ELR (cell line): ENCODE measurements at regions not wholly inside any gene's neighbourhood (a gene's known extent, or its start where the extent isn't known, plus 50 kb on each side); places are given as distances from the start of the nearest gene placed in this dataset.
"Not testable (repeated sequence)": the region's sequence is repeated elsewhere in the genome, so short reads cannot be mapped to it uniquely, and the experiment has no call there.

Source experiments
- DNase-seq: peaks from one replicate; pipeline ENCODE4 v3.0.0-alpha.2; 2015; ENCODE audit warnings: low read depth

- no peak for DNase-seq
Observed at GRCh38 chr12:69131077-69131476, 108.3 kb upstream of the CPSF6 start.

GRCh38 chr12:69136931-69137613 lies 102.3 kb upstream of the CPSF6 start:
- DNase-seq, result no peak

- DNase-seq, result no peak
Observed at GRCh38 chr12:69141074-69141473, 98.3 kb upstream of the CPSF6 start.

- no peak for DNase-seq
Observed at GRCh38 chr12:69149270-69149669, 90.1 kb upstream of the CPSF6 start.

GRCh38 chr12:69150083-69150795 lies 89.1 kb upstream of the CPSF6 start:
- DNase-seq, result no peak

GRCh38 chr12:69150796-69151127 lies 88.6 kb upstream of the CPSF6 start:
- DNase-seq, result no peak

GRCh38 chr12:69151254-69151764 lies 88.1 kb upstream of the CPSF6 start:
- DNase-seq, result no peak

GRCh38 chr12:69154585-69155363 lies 84.6 kb upstream of the CPSF6 start:
- DNase-seq, result peak; percentile 76

GRCh38 chr12:69157023-69157655 lies 82.2 kb upstream of the CPSF6 start:
- DNase-seq, result peak; percentile 85

- peak; percentile 38 for DNase-seq
Observed at GRCh38 chr12:69161829-69162228, 77.5 kb upstream of the CPSF6 start.

GRCh38 chr12:69163681-69164362 lies 75.5 kb upstream of the CPSF6 start:
- DNase-seq, result no peak

- DNase-seq, result no peak
Observed at GRCh38 chr12:69167648-69168165, 71.7 kb upstream of the CPSF6 start.

GRCh38 chr12:69168363-69168762 lies 71.0 kb upstream of the CPSF6 start:
- no peak for DNase-seq

- no peak for DNase-seq
Observed at GRCh38 chr12:69168828-69169227, 70.5 kb upstream of the CPSF6 start.

GRCh38 chr12:69170293-69170692 lies 69.1 kb upstream of the CPSF6 start:
- no peak for DNase-seq

GRCh38 chr12:69171881-69172280 lies 67.5 kb upstream of the CPSF6 start:
- no peak for DNase-seq

- no peak for DNase-seq
Observed at GRCh38 chr12:69172491-69172890, 66.9 kb upstream of the CPSF6 start.

- DNase-seq, result no peak
Observed at GRCh38 chr12:69173368-69173767, 66.0 kb upstream of the CPSF6 start.

- no peak for DNase-seq
Observed at GRCh38 chr12:69179786-69180185, 59.6 kb upstream of the CPSF6 start.

- not testable (repeated sequence) for DNase-seq
Observed at GRCh38 chr12:69187572-69187971, 51.8 kb upstream of the CPSF6 start.

GRCh38 chr12:69189378-69189978 lies 49.9 kb upstream of the CPSF6 start:
- DNase-seq, result peak; percentile 20
